B cell (primary cell): ENCODE measurements at regions not wholly inside any gene's neighbourhood (a gene's known extent, or its start where the extent isn't known, plus 50 kb on each side); places are given as distances from the start of the nearest gene placed in this dataset.

Experiments
- ATAC-seq: fragments of 200-7000 bp; cut with Tn5 transposase; one replicate; pipeline ENCODE4 v1.10.0; 2021; ENCODE audit warnings: low read depth, mild to moderate bottlenecking, moderate number of reproducible peaks, moderate library complexity
- CTCF ChIA-PET: fragments of 350-600 bp; sonication (Branson Sonifier 250); formaldehyde crosslinking; loops from one replicate; lab custom pipeline; 2021; ENCODE audit warnings: antibody characterized with exemption, inconsistent platforms; lab: Charles Lee
- POLR2A ChIA-PET: fragments of 350-600 bp; sonication (Branson Sonifier 250); formaldehyde crosslinking; loops from one replicate; lab custom pipeline; 2021; ENCODE audit warnings: antibody characterized with exemption; lab: Charles Lee
- DNase-seq: peaks from one replicate; pipeline ENCODE4 v3.0.0; 2013
- H2AFZ ChIP-seq: 2 replicates; pipeline ENCODE4 v1.6.1; 2012; ENCODE audit warnings: mild to moderate bottlenecking, low read depth, low read length; ENCODE audit not compliant: insufficient read depth, poor library complexity, severe bottlenecking
- H3K27ac ChIP-seq, 2 donors: 1 replicate in 1 of 2; 2 replicates in 1 of 2; pipeline ENCODE4 v1.5.1; 2012 to 2013; ENCODE audit warnings: low read length in 2 of 2, mild to moderate bottlenecking in 2 of 2, moderate library complexity in 1 of 2
- H3K27me3 ChIP-seq, 4 experiments: fragments of 200-600 bp in 1 of 4; sonication (generic) in 1 of 4; replicated peaks in 1 of 4; 1 replicate in 2 of 4; 2 replicates in 2 of 4; pipeline versions ENCODE4 v1.6.1 to v1.7.0; 2013 to 2016; ENCODE audit warnings: low read length in 3 of 4, mild to moderate bottlenecking in 2 of 4, mixed read lengths in 1 of 4, moderate library complexity in 1 of 4; ENCODE audit not compliant: insufficient read depth in 4 of 4, control insufficient read depth in 3 of 4; ENCODE audit errors: control extremely low read depth in 1 of 4
- H3K36me3 ChIP-seq, 2 experiments: replicated peaks in 1 of 2; 1 replicate in 1 of 2; 2 replicates in 1 of 2; pipeline versions ENCODE4 v1.6.1 to v1.7.1; 2013; ENCODE audit warnings: low read length in 1 of 2; ENCODE audit not compliant: insufficient read depth in 2 of 2, control insufficient read depth in 1 of 2; ENCODE audit errors: control extremely low read depth in 1 of 2, extremely low read depth in 1 of 2
- H3K4me1 ChIP-seq, 2 donors: fragments of 200-600 bp in 1 of 2; sonication (generic) in 1 of 2; 1 replicate in 1 of 2; 2 replicates in 1 of 2; pipeline versions ENCODE4 v1.5.1 to v1.6.1; 2013 to 2017; ENCODE audit warnings: low read length in 2 of 2; ENCODE audit not compliant: control insufficient read depth in 2 of 2, insufficient read depth in 2 of 2
- H3K4me2 ChIP-seq: replicated peaks from 2 replicates; pipeline ENCODE3; 2012; ENCODE audit warnings: mild to moderate bottlenecking, low read depth, low read length; ENCODE audit not compliant: poor library complexity, severe bottlenecking
- H3K4me3 ChIP-seq, 5 experiments: fragments of 200-600 bp in 1 of 5; sonication (generic) in 1 of 5; 1 replicate in 3 of 5; 2 replicates in 2 of 5; pipeline versions ENCODE4 v1.5.1 to v1.7.0; 2011 to 2016; ENCODE audit warnings: low read length in 4 of 5, mild to moderate bottlenecking in 4 of 5, low read depth in 2 of 5, control low read depth in 1 of 5, moderate library complexity in 1 of 5; ENCODE audit not compliant: insufficient read depth in 1 of 5; ENCODE audit errors: control extremely low read depth in 1 of 5, extremely low read depth in 1 of 5
- H3K79me2 ChIP-seq: fragments of 200-600 bp; sonication (generic); one replicate; pipeline ENCODE4 v1.6.0; 2016; ENCODE audit warnings: low read length; ENCODE audit not compliant: control insufficient read depth, insufficient read depth
- H3K9ac ChIP-seq: fragments of 200-600 bp; sonication (generic); 2 replicates; pipeline ENCODE4 v1.6.1; 2017; ENCODE audit warnings: mild to moderate bottlenecking, low read length, moderate library complexity
- H3K9me3 ChIP-seq, 3 donors: one replicate each; pipeline versions ENCODE4 v1.6.1 to v1.7.1; 2013; ENCODE audit warnings: low read length in 2 of 3; ENCODE audit not compliant: control insufficient read depth in 2 of 3, insufficient read depth in 1 of 3; ENCODE audit errors: control extremely low read depth in 1 of 3
- H4K20me1 ChIP-seq: 2 replicates; pipeline ENCODE4 v1.6.0; 2012; ENCODE audit warnings: mild to moderate bottlenecking, low read length; ENCODE audit not compliant: insufficient read depth, control insufficient read depth, poor library complexity, severe bottlenecking
- H3K27ac Mint-ChIP-seq: one replicate; pipeline ENCODE4 v1.8.0; 2021; ENCODE audit warnings: mixed read lengths
- H3K27me3 Mint-ChIP-seq: one replicate; pipeline ENCODE4 v1.8.0; 2021; ENCODE audit warnings: mixed read lengths
- H3K4me1 Mint-ChIP-seq: one replicate; pipeline ENCODE4 v1.8.0; 2021; ENCODE audit warnings: mixed read lengths
- H3K4me3 Mint-ChIP-seq: one replicate; pipeline ENCODE4 v1.8.0; 2021; ENCODE audit warnings: mixed read lengths
- H3K9me3 Mint-ChIP-seq: one replicate; pipeline ENCODE4 v1.8.0; 2022; ENCODE audit warnings: mixed read lengths; ENCODE audit not compliant: insufficient read depth
- EZH2 ChIP-seq: IDR thresholded peaks from 2 replicates; pipeline ENCODE4 v1.6.1; 2012; ENCODE audit warnings: borderline replicate concordance, low read depth, mild to moderate bottlenecking, moderate library complexity, low read length; ENCODE audit not compliant: insufficient read depth, poor library complexity, severe bottlenecking
- WGBS: methylation state at CpG from one replicate; pipeline ENCODE4 v1.1.5; 2013; ENCODE audit warnings: missing lambda C conversion rate; ENCODE audit not compliant: insufficient coverage; 5-methylcytosine and 5-hydroxymethylcytosine counted together
- intact Hi-C: fragments of 100-400 bp; cut with micrococcal nuclease; formaldehyde crosslinking; loops from one replicate; pipeline ENCODE4 v1.10.0; 2022
- TF ChIP-seq, protein P1 (sequence below): fragments of 200-600 bp; IDR thresholded peaks from one replicate; pipeline ENCODE4 v1.8.0; 2022; ENCODE audit warnings: antibody characterized with exemption, mild to moderate bottlenecking

DNA sequence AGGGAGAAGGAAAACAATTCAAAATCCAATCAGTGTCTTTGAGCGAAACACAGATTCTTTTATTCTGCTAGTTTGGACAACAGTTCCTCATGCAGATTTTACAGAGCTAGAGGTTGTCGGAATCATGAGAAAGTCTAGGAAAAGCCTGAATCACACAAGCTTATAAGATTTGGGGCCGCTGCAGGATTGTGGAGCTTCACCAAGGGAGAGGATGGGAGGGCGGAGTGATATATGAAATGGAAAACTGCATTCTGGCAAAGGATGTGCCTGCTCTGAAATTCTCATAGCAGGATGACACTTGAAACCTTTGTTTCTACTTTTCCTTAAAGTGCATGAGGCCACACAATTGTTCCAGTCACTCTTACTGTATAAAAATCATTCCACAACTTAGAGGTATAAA is 134.3 kb downstream of the OR2K2 start:
- Histone ChIP-seq H4K20me1 (no peaks in the 10 kb centered on the region), H3K4me3 (no peak overlapping the region), H3K36me3 (no peaks in the 10 kb centered on the region), H3K9ac (no peak overlapping the region), H3K27ac (no peak overlapping the region), H2AFZ (no peak overlapping the region), H3K79me2 (no peaks in the 10 kb centered on the region), H3K27me3 (peaks cover 0 to 3% (median 0%) of the 10 kb centered on the region in 4 experiments), H3K4me2 (no peak overlapping the region), H3K9me3 (no peaks in the 10 kb centered on the region), H3K4me1 (no peaks in the 10 kb centered on the region)
- ATAC-seq (no peak), DNase-seq (no peak)
- ChIA-PET POLR2A (no interaction called here), CTCF (no interaction called here)
- Mint-ChIP-seq H3K27me3 (peaks cover 3% of the 10 kb centered on the region), H3K4me1 (no peaks in the 10 kb centered on the region), H3K9me3 (peaks cover 2% of the 10 kb centered on the region), H3K4me3 (no peak overlapping the region), H3K27ac (no peak overlapping the region)
- TF ChIP-seq, protein P1, sequence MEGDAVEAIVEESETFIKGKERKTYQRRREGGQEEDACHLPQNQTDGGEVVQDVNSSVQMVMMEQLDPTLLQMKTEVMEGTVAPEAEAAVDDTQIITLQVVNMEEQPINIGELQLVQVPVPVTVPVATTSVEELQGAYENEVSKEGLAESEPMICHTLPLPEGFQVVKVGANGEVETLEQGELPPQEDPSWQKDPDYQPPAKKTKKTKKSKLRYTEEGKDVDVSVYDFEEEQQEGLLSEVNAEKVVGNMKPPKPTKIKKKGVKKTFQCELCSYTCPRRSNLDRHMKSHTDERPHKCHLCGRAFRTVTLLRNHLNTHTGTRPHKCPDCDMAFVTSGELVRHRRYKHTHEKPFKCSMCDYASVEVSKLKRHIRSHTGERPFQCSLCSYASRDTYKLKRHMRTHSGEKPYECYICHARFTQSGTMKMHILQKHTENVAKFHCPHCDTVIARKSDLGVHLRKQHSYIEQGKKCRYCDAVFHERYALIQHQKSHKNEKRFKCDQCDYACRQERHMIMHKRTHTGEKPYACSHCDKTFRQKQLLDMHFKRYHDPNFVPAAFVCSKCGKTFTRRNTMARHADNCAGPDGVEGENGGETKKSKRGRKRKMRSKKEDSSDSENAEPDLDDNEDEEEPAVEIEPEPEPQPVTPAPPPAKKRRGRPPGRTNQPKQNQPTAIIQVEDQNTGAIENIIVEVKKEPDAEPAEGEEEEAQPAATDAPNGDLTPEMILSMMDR: no peak
- no peak for TF ChIP-seq EZH2
- WGBS: 92% methylated on average over 2 of the region's 4 CpGs
- intact Hi-C loops: no loop called here

DNA sequence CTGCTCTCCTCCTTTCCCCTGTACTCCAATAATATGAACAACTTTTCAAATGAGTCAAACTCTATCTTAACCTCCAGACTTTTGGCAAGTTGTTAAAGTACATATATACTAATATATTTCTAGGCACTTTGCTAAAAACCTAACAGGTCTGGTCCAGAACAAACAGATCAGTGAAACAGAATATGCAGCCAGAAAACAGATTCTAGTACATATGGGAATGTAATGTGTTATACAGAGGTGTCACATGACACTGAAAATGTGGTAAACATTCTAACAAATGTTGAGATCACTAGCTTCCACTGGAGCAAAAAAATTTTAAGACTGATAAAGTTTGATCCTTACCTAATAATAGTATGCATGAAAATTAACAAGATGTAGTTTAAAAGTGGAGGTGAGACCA is 136.9 kb downstream of the OR2K2 start:
- Mint-ChIP-seq H3K9me3 (no peaks in the 10 kb centered on the region), H3K4me3 (no peak overlapping the region), H3K4me1 (no peaks in the 10 kb centered on the region), H3K27me3 (peaks cover 3% of the 10 kb centered on the region), H3K27ac (no peak overlapping the region)
- Histone ChIP-seq H3K4me2 (no peak overlapping the region), H4K20me1 (no peaks in the 10 kb centered on the region), H3K27me3 (peaks cover 0 to 3% (median 0%) of the 10 kb centered on the region in 4 experiments), H2AFZ (no peak overlapping the region), H3K36me3 (no peaks in the 10 kb centered on the region), H3K9ac (no peak overlapping the region), H3K9me3 (no peaks in the 10 kb centered on the region), H3K4me3 (no peak overlapping the region), H3K79me2 (no peaks in the 10 kb centered on the region), H3K4me1 (no peaks in the 10 kb centered on the region), H3K27ac (no peak overlapping the region)
- TF ChIP-seq, protein P1: no peak
- TF ChIP-seq EZH2: no peak
- intact Hi-C loops: no loop called here
- DNase-seq (no peak), ATAC-seq (no peak)
- CTCF ChIA-PET: no interaction called here
- POLR2A ChIA-PET: no interaction called here
